GM21529 (cell line): ENCODE measurements at regions not wholly inside any gene's neighbourhood (a gene's known extent, or its start where the extent isn't known, plus 50 kb on each side); places are given as distances from the start of the nearest gene placed in this dataset.
A peak's percentile ranks its signal among the peaks of the same experiment; 100 is the strongest.

ENCODE experiments used
- ATAC-seq: cut with Tn5 transposase; IDR thresholded peaks from one replicate; pipeline ENCODE4 v1.9.1; 2021; ENCODE audit not compliant: unreplicated experiment

DNA sequence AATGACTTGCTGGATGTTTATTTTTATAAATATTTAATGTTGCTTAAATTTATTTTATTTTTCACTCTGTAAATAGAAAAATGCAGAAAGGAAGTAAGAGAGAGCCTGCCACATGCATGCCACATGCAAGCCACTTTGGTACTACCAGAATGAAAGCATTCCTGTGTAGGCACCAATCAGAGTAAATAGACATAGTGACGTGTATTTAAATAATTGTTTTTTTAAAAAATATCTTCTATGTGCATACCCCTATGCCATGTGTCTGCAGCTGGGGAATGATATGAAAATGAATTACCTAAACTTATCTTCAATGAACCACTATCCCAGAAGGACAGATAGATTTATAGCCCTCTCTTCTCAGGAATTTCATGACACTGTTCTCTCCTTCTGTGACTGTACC, 651.5 kb upstream of the RIOK2 start:
- no peak for ATAC-seq

- ATAC-seq, result no peak
These were observed 652.1 kb upstream of the RIOK2 start for GRCh38 chr5:97835112-97835511.

GRCh38 chr5:97836816-97837215, 653.8 kb upstream of the RIOK2 start:
- no peak for ATAC-seq

DNA sequence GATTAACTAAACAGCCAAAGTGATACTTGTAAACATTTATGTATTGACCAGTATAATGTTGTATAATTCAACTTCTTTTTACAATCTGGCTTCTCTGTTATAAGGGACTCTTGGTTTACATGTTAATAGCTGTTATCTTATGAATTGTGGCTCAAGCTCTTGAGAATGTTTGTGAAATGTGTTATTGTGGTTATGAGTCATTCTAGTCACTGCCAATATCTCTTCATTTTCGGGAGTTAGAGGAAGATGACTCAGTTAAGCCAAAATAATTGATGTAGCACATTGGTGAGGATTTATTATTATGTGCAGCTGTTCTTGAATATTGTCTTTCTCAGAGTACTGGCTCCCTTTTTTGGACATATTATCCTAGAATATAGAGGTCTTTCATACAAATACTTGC, 655.2 kb upstream of the RIOK2 start:
- ATAC-seq, result peak; percentile 94

GRCh38 chr5:97839341-97840086, 656.5 kb upstream of the RIOK2 start:
- no peak for ATAC-seq

GRCh38 chr5:97840643-97841042, 657.6 kb upstream of the RIOK2 start:
- no peak for ATAC-seq

- ATAC-seq, result no peak
These were observed 659.6 kb upstream of the RIOK2 start for GRCh38 chr5:97842687-97843086.

- ATAC-seq, result no peak
These were observed 661.8 kb upstream of the RIOK2 start for GRCh38 chr5:97844797-97845196.

- no peak for ATAC-seq
These were observed 663.6 kb upstream of the RIOK2 start for GRCh38 chr5:97846643-97847042.

DNA sequence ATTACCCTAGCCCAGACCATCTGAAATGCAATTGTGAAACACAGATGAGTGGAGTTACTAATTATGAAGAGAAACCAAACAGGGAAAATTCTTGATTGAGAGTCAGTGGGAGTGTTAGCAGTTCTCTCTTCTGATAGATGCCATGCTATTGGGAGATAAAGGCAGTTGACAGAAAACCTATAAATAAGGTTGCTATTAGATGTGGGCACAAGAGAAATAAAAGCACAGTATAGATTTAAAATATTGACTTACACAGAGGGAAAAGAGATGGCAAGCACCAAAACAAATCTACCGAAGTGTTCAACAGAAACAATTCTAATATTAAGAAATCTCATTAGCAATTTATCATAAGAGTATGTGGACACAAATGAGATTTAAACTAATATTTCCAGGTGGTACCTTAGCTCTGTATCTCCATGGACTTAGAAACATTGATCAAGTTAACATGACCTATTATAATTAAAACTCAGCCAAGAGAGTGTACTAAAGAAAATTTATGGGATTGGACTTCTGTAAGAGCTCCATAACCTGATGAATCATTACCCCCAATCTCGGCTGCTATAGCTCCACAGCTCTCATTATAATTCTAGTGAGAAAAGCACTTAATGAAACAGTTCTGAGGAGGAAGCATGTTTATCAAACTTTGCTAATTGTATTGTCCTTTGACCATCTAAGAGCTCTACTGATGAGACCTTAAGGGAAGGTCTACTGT, 665.0 kb upstream of the RIOK2 start:
- ATAC-seq, result no peak

- ATAC-seq, result no peak
These were observed 668.0 kb upstream of the RIOK2 start for GRCh38 chr5:97851036-97851435.

GRCh38 chr5:97854871-97855762, 672.1 kb upstream of the RIOK2 start:
- ATAC-seq, result no peak

DNA sequence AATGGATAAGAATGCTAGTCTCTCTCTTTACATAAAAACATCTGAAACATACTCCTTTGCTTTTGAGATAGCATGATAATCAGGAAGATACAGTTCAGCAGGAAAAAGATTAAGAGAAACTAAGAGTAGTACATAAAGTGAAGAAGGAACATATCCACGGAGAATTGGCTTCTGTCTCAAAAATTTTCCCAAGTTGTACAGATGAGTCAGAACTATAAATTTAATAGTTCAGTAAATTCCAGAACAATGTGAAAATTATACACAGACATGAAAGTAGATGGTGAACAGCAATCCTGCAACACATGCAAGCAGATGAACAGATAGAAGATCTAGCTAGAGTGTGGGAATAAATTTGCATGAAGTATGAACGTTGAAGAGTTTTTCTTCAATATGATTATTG, 691.4 kb upstream of the RIOK2 start:
- no peak for ATAC-seq

DNA sequence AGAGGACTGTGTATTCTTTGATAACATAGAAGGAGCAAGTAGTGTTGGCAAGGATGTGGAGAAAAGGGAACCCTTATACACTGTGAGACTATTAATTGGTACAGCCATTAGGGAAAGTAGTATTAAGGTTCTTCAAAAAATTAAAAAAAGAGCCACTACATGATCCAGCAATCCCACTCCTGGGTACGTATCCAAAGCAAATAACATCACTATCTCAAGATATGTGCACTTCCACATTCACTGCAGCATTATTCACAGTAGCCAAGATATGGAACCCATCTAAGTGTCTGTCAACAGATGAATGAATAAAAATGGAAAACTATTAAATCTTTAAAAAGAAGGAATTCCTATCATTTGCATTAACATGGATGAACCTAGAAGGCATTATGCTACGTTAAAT, 693.2 kb upstream of the RIOK2 start:
- no peak for ATAC-seq

- ATAC-seq, result no peak
These were observed 694.5 kb upstream of the RIOK2 start for GRCh38 chr5:97877588-97877987.

DNA sequence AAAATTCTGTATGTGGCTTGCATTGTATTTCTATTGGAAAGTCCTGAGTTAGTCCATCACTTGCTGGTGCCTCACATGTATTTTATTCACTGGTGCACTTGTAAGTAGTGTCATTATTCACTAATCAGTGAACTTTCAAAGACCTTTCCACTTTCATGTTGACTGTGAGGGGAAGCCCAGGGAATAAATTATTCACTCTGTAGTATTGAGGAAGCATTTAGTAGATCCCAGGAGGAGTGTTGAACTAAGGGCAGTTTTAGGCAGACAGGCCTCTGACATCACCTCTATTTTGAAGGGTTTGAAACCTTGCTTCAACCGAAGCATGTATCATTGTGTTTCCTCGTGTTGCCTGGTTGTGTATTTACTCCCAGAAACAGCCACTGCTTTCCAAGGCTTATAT, 705.4 kb upstream of the RIOK2 start:
- peak; percentile 93 for ATAC-seq

DNA sequence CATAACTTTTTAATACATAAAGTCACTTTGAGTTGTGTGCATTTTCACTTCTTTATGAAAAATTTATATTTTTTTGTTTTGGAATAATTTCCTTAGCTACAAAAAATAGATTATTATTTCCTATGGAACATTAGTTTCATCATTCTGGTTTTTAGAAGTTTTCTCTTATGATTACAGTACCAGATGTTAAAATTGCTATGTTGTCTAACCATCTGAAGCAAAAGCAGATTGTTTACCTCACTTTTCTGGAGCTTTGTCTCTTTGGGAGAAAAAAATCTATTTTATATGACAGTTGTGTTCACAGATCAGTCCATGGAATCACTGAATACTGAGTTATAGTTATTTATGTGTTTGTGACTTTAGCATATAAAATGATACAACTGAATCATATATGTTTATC, 708.9 kb upstream of the RIOK2 start:
- no peak for ATAC-seq

DNA sequence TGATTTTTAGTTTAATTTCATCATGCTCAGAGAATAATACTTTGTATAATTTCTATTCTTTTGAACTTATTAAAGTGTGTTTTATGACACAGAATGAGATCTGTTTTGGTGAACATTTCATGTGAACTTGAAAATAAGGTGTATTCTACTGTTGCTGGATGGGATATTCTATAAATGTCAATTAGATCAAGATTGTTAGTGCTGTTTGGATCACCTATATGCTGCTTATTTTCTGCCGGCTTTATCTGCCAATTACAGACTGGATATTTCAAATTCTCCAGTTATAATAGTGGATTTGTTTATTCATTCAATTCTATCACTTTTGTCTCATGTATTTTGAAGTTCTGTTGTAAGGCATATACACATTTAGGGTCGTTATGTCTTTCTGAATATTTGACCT, 720.7 kb upstream of the RIOK2 start:
- no peak for ATAC-seq

DNA sequence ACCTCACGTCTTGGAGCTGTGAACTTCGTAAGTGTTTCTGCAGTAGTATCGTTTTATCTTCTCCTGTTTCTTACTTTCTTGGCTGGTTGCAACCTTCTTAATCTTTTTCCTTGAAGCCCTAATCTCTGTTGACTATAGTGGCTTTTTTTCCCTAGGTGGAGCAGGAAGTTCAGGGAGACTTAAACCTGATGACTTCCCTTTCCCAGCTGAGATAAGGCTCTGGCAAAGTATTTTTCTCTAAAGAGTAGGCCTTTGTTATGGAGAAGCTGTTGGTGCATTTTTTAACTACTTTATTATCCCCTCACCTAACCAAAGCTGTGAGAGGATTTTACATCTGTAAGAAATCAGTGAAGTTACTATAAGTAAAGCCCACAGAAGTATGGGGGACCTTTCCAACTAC, 723.1 kb upstream of the RIOK2 start:
- no peak for ATAC-seq

- ATAC-seq, result no peak
These were observed 724.8 kb upstream of the RIOK2 start for GRCh38 chr5:97907646-97908400.

DNA sequence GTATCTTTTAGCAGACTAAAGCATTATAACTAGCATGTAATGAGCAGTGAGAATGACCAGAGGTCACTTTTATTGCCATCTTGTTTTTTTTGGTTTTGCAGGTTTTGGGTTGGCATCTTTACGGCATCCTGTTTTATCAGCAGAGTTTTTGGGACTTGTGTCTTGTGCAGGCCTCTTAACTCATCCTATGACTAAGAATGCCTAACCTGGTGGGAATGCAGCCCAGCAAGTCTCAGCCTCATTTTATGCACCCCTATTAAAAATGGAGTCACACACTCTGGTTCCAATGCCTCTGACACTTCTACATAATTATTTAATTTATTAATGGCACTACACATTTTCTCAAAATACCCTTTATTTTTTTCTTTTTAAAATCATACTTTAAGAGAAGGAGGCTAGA, 726.5 kb upstream of the RIOK2 start:
- ATAC-seq, result no peak
